ENCODE measurements at regions not wholly inside any gene's neighbourhood (a gene's known extent, or its start where the extent isn't known, plus 50 kb on each side); places are given as distances from the start of the nearest gene placed in this dataset.

DNA sequence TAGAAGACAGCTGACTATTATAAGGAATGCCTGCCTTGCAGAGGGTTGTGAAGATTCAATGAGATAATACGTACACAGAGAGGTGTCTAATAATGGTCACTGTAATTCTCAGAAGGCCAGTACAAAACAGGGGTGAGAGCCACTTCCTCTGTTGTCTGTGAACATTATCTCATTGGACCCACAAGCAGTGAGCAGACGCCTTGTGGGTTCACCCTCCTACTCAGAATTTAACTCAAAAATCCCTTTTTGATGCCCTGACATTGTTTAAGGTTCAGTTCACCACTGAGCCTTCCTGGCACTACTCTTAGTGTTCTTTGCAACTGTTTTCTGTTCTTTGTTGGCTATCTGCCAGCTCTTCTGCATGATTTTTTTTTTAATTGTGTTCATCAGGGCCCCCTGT lies 467.4 kb downstream of the BCOR start:
- DNase-seq: no peak
- H3K27me3 ChIP-seq: peaks cover 0 to 33% (median 0%) of the 10 kb centered on the region in 7 donors
- WGBS, 2 donors: 93 to 95% methylated on average over 2 of the region's 2 CpGs
- no peaks in the 10 kb centered on the region for H3K4me1 ChIP-seq
- no peak for TF ChIP-seq CTCF (IDR thresholded peaks at IDR 0.05)
- H3K36me3 ChIP-seq: no peaks in the 10 kb centered on the region
- H3K27ac ChIP-seq: no peak overlapping the region
- no peak for ATAC-seq
- no peak overlapping the region for H3K4me3 ChIP-seq
- no peaks in the 10 kb centered on the region for H3K9me3 ChIP-seq
- intact Hi-C loops (cut with DNase I): no loop called here

DNA sequence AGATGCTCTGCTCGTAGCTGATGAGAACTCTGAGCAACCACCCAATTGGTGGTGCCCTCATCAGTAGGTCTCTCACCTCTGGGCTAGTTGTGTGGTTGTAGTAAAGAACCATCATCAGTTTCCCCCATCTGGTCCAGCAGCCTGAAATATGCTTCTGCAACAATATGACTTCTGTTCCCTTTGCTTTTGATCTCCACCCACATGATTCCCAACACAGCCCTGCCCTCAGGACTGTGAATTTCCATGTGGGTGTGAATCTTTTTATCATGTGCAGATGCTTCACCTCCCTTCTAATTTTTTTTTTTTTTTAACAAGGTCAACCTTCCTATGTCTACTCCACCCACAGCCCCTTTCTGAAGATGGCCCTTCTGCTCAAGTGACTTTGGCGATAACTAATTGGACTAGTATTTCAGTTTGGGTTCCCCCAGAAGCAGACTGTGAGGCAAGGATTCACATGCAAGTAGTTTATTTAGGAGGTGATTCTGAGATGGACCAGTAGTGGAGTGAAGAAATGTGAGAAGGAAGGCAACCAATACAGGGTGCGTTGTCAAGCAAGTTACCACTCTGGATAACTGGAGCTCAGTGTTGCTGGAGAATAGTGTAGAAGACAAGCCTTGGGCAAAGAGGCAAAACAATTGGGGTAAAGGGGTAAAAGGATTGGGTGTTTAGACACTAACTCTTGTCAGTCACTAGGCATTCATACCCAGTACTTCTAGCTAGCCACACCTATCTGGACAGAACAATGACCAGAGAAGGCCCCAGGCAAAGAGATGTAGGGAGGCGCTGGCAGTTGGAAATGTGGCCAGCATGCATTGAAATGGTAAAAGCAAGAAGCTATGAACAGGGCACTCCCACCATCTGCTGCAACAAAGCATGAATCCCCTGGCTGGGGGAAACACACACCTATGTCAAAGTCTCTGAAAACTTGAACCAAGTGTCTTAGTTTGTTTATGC lies 466.2 kb downstream of the BCOR start:
- WGBS, 2 donors: 95 to 100% methylated on average over 4 of the region's 4 CpGs
- DNase-seq: no peak
- no peak for ATAC-seq
- H3K27me3 ChIP-seq: peaks cover 0 to 33% (median 0%) of the 10 kb centered on the region in 7 donors
- intact Hi-C loops (cut with DNase I): no loop called here
- H3K27ac ChIP-seq: no peak overlapping the region
- no peaks in the 10 kb centered on the region for H3K36me3 ChIP-seq
- no peak for TF ChIP-seq CTCF (IDR thresholded peaks at IDR 0.05)
- no peaks in the 10 kb centered on the region for H3K4me1 ChIP-seq
- H3K4me3 ChIP-seq: no peak overlapping the region
- no peaks in the 10 kb centered on the region for H3K9me3 ChIP-seq

GRCh38 chrX:39633293-39633692 lies 464.5 kb downstream of the BCOR start:
- TF ChIP-seq CTCF (IDR thresholded peaks at IDR 0.05): no peak
- WGBS, 2 donors: 72% methylated on average over 2 of the region's 2 CpGs
- intact Hi-C loops (cut with DNase I): no loop called here
- Histone ChIP-seq H3K36me3 (no peaks in the 10 kb centered on the region), H3K9me3 (no peaks in the 10 kb centered on the region), H3K27me3 (peaks cover 0 to 18% (median 0%) of the 10 kb centered on the region in 7 donors), H3K4me1 (no peaks in the 10 kb centered on the region), H3K27ac (no peak overlapping the region), H3K4me3 (no peak overlapping the region)
- DNase-seq (no peak), ATAC-seq (no peak)

DNA sequence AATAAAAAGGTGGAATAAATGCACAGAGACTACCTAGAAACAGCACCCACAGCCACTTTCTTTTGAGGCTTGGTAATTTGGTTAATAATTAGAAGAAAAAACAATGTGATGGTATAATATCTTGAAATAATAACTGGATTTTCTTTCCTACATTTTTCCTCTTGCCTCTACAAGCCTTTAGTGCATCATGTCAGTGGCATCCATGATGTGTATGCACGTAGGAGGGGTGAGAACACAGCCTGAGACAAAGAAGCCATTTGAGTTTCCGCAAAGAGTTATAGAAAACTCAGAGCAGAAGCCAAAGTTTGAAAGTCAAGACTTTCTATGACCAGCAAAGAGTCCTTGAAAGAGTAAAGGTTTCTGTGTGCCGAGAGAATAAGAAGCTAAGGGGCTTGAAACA lies 461.3 kb downstream of the BCOR start:
- no peak for TF ChIP-seq CTCF (IDR thresholded peaks at IDR 0.05)
- no peaks in the 10 kb centered on the region for H3K9me3 ChIP-seq
- intact Hi-C loops (cut with DNase I): no loop called here
- H3K36me3 ChIP-seq: no peaks in the 10 kb centered on the region
- no peak overlapping the region for H3K27ac ChIP-seq
- WGBS, 2 donors: 78 to 92% methylated on average over 3 of the region's 3 CpGs
- no peak for ATAC-seq
- H3K4me1 ChIP-seq: no peaks in the 10 kb centered on the region
- no peak for DNase-seq
- peaks cover 0 to 11% (median 0%) of the 10 kb centered on the region in 7 donors for H3K27me3 ChIP-seq
- no peak overlapping the region for H3K4me3 ChIP-seq

Measured in heart right ventricle (tissue), 16 donors.